GM12865 (cell line): ENCODE measurements at regions not wholly inside any gene's neighbourhood (a gene's known extent, or its start where the extent isn't known, plus 50 kb on each side); places are given as distances from the start of the nearest gene placed in this dataset.

ENCODE experiments used
- DNase-seq: peaks from one replicate; pipeline ENCODE4 v3.0.0; 2010; ENCODE audit warnings: low read depth
- H3K4me3 ChIP-seq: 2 replicates; pipeline ENCODE4 v1.5.1; 2011; ENCODE audit warnings: mild to moderate bottlenecking, low read depth, low read length, control low read depth
- TF ChIP-seq, protein P1 (sequence below): IDR thresholded peaks from 2 replicates; pipeline ENCODE4 v1.5.1; 2011; ENCODE audit warnings: low read length, control low read depth, low read depth, inconsistent platforms; ENCODE audit not compliant: insufficient read depth; ENCODE audit errors: missing control alignments

DNA sequence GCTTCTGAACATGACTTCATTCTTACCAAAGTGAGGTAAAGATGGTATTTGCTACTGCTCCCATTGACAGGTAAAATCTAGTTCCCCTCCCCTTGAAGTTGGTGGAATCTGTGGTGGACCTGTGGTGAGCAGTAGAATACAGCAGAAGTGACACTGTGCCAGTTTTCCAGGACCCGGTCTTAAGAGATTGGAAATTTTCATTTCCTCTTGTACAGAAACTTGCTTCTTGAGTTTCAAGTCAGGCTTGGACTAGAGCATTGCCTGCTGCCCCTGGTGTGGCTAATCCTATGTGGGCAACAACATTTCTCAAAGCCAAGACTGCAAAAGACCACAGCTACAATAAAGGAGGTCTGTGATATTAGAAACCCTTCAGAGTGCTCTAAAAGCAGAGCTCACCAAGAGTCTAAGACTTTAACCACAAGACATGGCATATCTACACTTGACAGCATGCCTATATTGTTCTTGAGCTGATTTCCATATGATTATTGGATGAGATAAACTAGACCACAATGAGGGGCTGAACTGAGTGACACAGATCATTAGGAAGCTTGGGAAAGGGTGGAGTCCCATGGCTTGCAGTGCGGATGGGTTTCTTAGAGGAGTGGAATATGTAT is 458.1 kb downstream of the BCL11A start:
- H3K4me3 ChIP-seq, result no peak overlapping the region
- no peak for DNase-seq
- TF ChIP-seq, protein P1, sequence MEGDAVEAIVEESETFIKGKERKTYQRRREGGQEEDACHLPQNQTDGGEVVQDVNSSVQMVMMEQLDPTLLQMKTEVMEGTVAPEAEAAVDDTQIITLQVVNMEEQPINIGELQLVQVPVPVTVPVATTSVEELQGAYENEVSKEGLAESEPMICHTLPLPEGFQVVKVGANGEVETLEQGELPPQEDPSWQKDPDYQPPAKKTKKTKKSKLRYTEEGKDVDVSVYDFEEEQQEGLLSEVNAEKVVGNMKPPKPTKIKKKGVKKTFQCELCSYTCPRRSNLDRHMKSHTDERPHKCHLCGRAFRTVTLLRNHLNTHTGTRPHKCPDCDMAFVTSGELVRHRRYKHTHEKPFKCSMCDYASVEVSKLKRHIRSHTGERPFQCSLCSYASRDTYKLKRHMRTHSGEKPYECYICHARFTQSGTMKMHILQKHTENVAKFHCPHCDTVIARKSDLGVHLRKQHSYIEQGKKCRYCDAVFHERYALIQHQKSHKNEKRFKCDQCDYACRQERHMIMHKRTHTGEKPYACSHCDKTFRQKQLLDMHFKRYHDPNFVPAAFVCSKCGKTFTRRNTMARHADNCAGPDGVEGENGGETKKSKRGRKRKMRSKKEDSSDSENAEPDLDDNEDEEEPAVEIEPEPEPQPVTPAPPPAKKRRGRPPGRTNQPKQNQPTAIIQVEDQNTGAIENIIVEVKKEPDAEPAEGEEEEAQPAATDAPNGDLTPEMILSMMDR, result no peak

DNA sequence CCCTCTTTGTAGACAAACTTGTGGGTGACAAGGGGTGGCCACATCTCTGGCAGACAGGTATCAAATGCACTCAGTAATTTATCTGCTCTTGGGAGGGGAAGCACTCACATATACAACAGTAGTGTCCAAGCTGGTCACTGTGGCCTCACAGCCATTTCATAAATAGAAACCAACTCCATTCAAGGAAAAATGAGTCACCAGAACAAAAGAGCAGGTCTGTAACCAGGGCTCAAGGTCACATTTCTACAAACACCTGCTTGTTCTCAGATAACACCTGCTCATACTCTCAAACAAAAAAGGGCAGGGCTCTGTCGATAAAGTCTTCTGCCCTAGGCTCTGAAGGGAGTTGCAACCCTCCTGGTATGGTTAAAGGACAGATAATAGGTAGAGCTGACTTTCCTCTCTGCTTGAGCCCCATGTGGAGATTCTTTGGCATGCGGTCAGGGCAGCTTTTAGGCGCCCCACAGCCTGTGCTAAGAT is 459.0 kb downstream of the BCL11A start:
- DNase-seq, result no peak
- no peak overlapping the region for H3K4me3 ChIP-seq
- TF ChIP-seq, protein P1, result no peak

- H3K4me3 ChIP-seq, result no peak overlapping the region
- no peak for DNase-seq
- TF ChIP-seq, protein P1, result no peak
These were observed 460.7 kb downstream of the BCL11A start for GRCh38 chr2:60092781-60093180.

DNA sequence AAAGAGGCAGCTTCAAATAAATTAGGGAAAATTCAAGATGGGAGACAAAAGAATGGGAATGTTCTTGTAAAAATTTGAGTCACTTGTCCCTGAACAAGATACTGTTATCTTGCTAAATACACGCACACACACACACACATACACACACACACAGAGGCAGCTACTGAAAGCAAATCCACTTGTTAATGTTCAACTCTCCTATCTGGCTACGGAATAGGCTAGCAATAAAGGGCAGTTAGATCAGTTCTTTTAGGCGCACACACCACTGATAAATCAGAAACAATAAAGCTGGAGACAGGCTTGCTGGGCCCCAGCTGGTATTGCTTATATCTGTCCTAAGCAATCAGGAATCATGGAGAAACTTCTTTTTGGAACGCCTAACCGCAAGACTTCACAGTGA is 461.6 kb downstream of the BCL11A start:
- DNase-seq, result no peak
- no peak overlapping the region for H3K4me3 ChIP-seq
- TF ChIP-seq, protein P1, result no peak

- no peak overlapping the region for H3K4me3 ChIP-seq
- TF ChIP-seq, protein P1, result no peak
- no peak for DNase-seq
These were observed 462.2 kb downstream of the BCL11A start for GRCh38 chr2:60091266-60091665.

DNA sequence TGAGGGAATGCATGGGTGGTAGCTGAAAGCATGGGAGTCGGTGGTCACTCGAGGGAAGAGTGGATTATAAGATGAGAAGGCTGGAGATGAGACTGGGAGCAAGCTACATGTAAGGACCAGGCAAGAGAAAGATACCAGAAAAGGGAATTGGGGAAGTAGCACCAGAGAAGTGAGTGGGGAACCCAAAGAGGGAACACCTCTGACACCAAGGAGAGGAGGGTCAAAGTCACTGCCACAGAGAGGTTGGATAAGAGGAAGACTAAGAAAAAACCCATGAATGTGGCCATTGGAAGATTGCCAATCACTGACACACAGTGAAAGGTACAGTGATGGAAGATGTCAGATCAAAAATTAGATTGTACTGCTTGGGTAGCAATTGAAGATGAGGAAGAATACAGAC is 473.9 kb downstream of the BCL11A start:
- TF ChIP-seq, protein P1, result no peak

GRCh38 chr2:60075048-60075447 is 478.4 kb downstream of the BCL11A start:
- no peak overlapping the region for H3K4me3 ChIP-seq
- DNase-seq, result no peak
- TF ChIP-seq, protein P1, result no peak

More for the DNA sequence above, 473.9 kb downstream of the BCL11A start:
- DNase-seq, result no peak
- no peak overlapping the region for H3K4me3 ChIP-seq
